Stomach smooth muscle (tissue), 2 donors: ENCODE measurements at regions not wholly inside any gene's neighbourhood (a gene's known extent, or its start where the extent isn't known, plus 50 kb on each side); places are given as distances from the start of the nearest gene placed in this dataset.

Experiments used
- H3K27ac ChIP-seq: one replicate; pipeline ENCODE4 v1.7.0; 2013; ENCODE audit warnings: mild to moderate bottlenecking, low read length, inconsistent platforms
- H3K27me3 ChIP-seq, 2 donors: one replicate each; pipeline ENCODE4 v1.7.0; 2013; ENCODE audit warnings: low read length in 2 of 2; ENCODE audit not compliant: insufficient read depth in 2 of 2, control insufficient read depth in 1 of 2
- H3K36me3 ChIP-seq, 2 donors: one replicate each; pipeline ENCODE4 v1.7.0; 2013; ENCODE audit warnings: low read length in 2 of 2; ENCODE audit not compliant: control insufficient read depth in 2 of 2, insufficient read depth in 2 of 2
- H3K4me1 ChIP-seq: one replicate; pipeline ENCODE4 v1.7.0; 2013; ENCODE audit warnings: low read length; ENCODE audit not compliant: control insufficient read depth, insufficient read depth
- H3K4me3 ChIP-seq, 2 donors: one replicate each; pipeline ENCODE4 v1.7.0; 2013; ENCODE audit warnings: low read length in 2 of 2
- H3K9ac ChIP-seq, 2 donors: one replicate each; pipeline ENCODE4 v1.7.0; 2013; ENCODE audit warnings: low read length in 2 of 2, mild to moderate bottlenecking in 1 of 2
- H3K9me3 ChIP-seq, 2 donors: one replicate each; pipeline ENCODE4 v1.7.0; 2013; ENCODE audit warnings: low read length in 2 of 2; ENCODE audit not compliant: control insufficient read depth in 2 of 2
- donor health status: healthy.
- donor health status: Pancreatic carcinoma.

DNA sequence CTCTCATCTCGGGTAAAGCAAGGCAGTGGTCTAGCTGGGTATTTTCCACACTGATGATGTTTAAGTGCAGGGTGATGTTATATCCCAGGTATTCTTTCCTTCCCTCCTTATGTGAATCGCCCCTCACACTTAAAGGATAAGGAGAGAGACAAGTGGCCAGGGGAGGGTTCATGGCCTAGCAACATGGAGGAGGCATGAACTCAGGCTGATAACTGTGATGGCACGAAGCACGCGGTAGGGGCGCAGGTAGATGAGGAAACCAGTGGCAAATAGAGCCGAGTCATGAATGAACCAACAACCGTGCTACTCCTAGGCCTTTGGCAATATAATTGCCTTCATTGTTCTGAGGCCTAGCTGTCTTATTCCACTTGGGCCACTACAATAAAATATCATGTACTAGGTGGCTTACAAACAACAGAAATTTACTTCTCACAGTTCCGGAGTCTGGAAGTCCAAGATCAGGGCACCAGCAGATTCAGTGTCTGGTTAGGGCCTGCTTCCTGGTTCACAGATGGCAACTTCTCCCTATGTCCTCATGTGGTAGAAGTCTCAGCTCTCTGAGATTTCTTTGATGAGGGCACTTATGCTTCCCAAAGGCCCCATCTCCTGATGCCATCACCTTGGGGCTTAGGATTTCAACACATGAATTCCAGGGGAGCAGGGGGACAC, 56.0 kb upstream of the PIK3CG start:
- Histone ChIP-seq H3K27ac (no peak overlapping the region), H3K4me3 (no peak overlapping the region), H3K9ac (no peak overlapping the region), H3K27me3 (no peaks in the 10 kb centered on the region), H3K36me3 (no peaks in the 10 kb centered on the region), H3K9me3 (no peaks in the 10 kb centered on the region), H3K4me1 (no peaks in the 10 kb centered on the region)

DNA sequence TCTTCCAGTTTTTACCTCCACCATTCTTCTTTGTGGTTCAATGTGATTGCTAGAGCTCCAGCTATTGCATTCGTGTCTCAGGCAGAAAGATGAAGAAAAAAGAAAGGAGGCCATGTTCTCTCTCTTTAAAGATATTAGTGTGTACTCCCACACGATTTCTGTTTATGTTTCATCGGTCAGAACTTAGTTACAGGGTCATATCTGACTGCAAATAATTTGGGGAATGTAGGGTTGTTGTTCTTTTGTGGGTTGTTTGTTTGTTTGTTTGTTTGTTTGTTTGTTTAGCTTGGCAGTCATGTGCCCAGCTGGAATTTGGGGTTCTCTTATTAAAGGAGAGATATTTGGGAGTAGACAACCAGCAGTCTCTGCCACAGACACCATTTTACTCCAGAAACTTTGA, 53.6 kb upstream of the PIK3CG start:
- Histone ChIP-seq H3K9ac (no peak overlapping the region), H3K4me3 (no peak overlapping the region), H3K9me3 (no peaks in the 10 kb centered on the region), H3K27ac (no peak overlapping the region), H3K27me3 (no peaks in the 10 kb centered on the region), H3K4me1 (no peaks in the 10 kb centered on the region), H3K36me3 (no peaks in the 10 kb centered on the region)

DNA sequence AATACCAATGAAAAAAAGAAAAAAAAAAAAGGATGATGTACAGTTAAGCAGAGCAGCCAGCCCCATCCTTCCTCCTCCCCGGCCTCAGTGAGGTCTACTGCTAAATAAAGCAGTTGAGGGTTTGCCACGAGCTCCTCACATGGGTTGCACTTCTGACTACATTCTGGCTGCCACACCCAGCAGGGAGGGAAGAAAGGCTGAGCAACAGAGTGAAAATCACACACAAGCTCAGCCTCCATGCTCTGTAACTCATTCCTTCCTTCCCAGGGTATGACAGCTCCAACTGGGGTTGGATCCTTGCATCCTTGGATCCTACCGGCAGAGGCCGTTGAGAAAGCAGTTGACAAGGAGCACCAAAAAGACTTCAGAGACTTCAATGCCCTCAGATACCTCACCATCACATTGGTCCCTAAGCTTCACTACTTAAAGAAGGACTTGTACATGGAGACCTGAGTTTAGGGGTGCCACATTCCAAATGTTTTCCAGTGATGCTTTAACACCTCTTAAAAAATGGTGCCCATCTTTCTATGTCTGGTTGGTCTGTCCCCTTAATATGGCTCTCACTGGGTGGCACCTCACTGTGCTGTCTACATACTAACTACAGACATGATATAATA, 52.9 kb upstream of the PIK3CG start:
- H3K36me3 ChIP-seq, result no peaks in the 10 kb centered on the region
- H3K4me3 ChIP-seq, result no peak overlapping the region
- no peaks in the 10 kb centered on the region for H3K9me3 ChIP-seq
- no peak overlapping the region for H3K9ac ChIP-seq
- H3K27me3 ChIP-seq, result no peaks in the 10 kb centered on the region
- H3K27ac ChIP-seq, result no peak overlapping the region
- H3K4me1 ChIP-seq, result no peaks in the 10 kb centered on the region

DNA sequence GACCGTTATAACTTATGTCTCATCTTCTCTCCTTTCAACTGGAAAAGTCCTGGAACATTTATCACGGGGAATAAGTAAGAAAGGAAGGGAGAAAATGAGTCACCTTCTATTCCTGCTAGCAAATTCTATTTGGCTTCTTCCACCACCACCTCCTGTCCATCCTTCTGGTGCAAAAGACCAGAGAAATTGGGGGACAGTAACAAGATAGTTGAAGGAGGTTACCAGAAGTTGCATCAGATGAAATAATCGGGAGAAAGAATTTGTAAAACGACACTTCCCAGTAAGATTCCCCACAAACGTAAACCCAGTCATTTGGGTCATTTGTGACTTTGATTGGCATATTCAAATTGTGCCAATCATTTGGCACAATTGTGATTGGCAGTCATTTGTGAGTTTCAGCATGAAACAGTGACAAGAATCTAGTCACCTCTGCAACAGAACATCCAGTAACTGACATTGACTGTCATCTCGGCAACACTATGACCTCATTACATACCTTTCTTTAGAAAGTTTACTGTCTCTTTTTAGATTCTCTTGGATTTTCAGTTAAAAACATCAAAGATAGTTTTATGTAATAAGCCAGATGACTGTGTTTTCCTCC, 51.3 kb upstream of the PIK3CG start:
- H3K27me3 ChIP-seq, result no peaks in the 10 kb centered on the region
- no peak overlapping the region for H3K9ac ChIP-seq
- no peak overlapping the region for H3K4me3 ChIP-seq
- no peaks in the 10 kb centered on the region for H3K9me3 ChIP-seq
- no peaks in the 10 kb centered on the region for H3K36me3 ChIP-seq
- H3K4me1 ChIP-seq, result no peaks in the 10 kb centered on the region
- no peak overlapping the region for H3K27ac ChIP-seq

- H3K9ac ChIP-seq, result no peak overlapping the region
- H3K36me3 ChIP-seq, result no peaks in the 10 kb centered on the region
- no peaks in the 10 kb centered on the region for H3K4me1 ChIP-seq
Observed at GRCh38 chr7:106814887-106815286, 50.2 kb upstream of the PIK3CG start.

More at GRCh38 chr7:106814887-106815286, 50.2 kb upstream of the PIK3CG start:
- Histone ChIP-seq H3K4me3 (no peak overlapping the region), H3K27ac (no peak overlapping the region), H3K9me3 (no peaks in the 10 kb centered on the region), H3K27me3 (no peaks in the 10 kb centered on the region)
